ENCODE measurements at regions not wholly inside any gene's neighbourhood (a gene's known extent, or its start where the extent isn't known, plus 50 kb on each side); places are given as distances from the start of the nearest gene placed in this dataset.

DNA sequence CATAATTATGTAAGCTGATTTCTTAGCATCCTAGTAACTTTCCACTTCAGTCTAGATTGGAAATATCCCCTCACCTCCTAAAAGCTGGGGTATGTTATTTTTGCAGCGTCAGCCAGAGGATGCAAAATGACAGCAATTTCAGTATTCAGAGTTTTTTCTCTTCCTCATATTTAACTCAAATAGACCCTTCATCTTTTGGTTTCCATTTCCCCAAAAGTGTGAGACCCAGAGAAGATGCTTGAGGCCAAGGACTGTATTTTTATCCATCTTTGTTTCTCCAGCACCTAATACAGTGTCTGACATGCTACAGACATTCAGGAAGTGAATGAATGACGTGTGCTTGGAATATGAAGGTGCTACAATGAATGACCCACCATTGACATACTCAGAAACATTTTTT, 75.5 kb upstream of the RANBP3L start:
- TF ChIP-seq EZH2 (IDR thresholded peaks at IDR 0.05; ENCODE audit: insufficient read depth, poor library complexity, severe bottlenecking): no peak
- TF ChIP-seq EZH2phosphoT487 (IDR thresholded peaks at IDR 0.05; ENCODE audit: insufficient read depth, low read depth): no peak
